HepG2 (cell line): ENCODE measurements at regions not wholly inside any gene's neighbourhood (a gene's known extent, or its start where the extent isn't known, plus 50 kb on each side); places are given as distances from the start of the nearest gene placed in this dataset.

Source experiments
- ATAC-seq: fragments of 200-7000 bp; cut with Tn5 transposase; 3 replicates; pipeline ENCODE4 v1.9.1; 2020; ENCODE audit warnings: mild to moderate bottlenecking, moderate library complexity
- BruUV-seq: library from RNA; stranded (reverse); fragments of 400-500 nt; replicated peaks from 2 replicates; lab custom pipeline; 2021; lab: Mats Ljungman, UMichigan
- CTCF ChIA-PET: fragments of 300-600 bp; formaldehyde crosslinking; extraction: SDS; loops from one replicate; lab custom pipeline; 2021; ENCODE audit warnings: low total read pairs, inconsistent platforms, low intra/inter-chr PET ratio; lab: Yijun Ruan, JAX
- POLR2A ChIA-PET: fragments of 350-600 bp; sonication (Branson Sonifier 250); formaldehyde crosslinking; loops from one replicate; lab custom pipeline; 2020; ENCODE audit warnings: antibody characterized with exemption, inconsistent platforms; lab: Yijun Ruan, JAX
- DNase-seq: peaks from one replicate; pipeline ENCODE4 v3.0.0-alpha.2; 2015; ENCODE audit warnings: low spot score
- FAIRE-seq: peaks from 3 replicates; lab custom pipeline; 2011; peaks lifted over from hg19 to GRCh38; lab: Jason Lieb, UNC
- H2AFZ ChIP-seq: one replicate; pipeline ENCODE4 v1.6.1; 2011; ENCODE audit warnings: low read length, inconsistent platforms
- H3K27ac ChIP-seq: fragments of 300-600 bp; 3 replicates; pipeline ENCODE4 v1.8.0; 2011; ENCODE audit warnings: mixed run types, mild to moderate bottlenecking, mixed read lengths, low read length, inconsistent platforms; ENCODE audit not compliant: insufficient read depth; ENCODE audit errors: extremely low read length
- H3K27me3 ChIP-seq, 2 experiments: fragments of 200-600 bp in 1 of 2; 2 replicates in 1 of 2; 3 replicates in 1 of 2; pipeline versions ENCODE4 v1.6.0 to v1.8.0; 2011; ENCODE audit warnings: low read length in 2 of 2, mild to moderate bottlenecking in 2 of 2, moderate library complexity in 2 of 2, inconsistent platforms in 1 of 2; ENCODE audit not compliant: insufficient read depth in 2 of 2, control insufficient read depth in 1 of 2
- H3K36me3 ChIP-seq, 2 experiments: fragments of 200-600 bp in 1 of 2; replicated peaks in 1 of 2; 2 replicates in 1 of 2; 3 replicates in 1 of 2; pipeline versions ENCODE4 v1.5.1 to v1.8.0; 2011; ENCODE audit warnings: low read length in 2 of 2, inconsistent platforms in 1 of 2; ENCODE audit not compliant: insufficient read depth in 2 of 2, control insufficient read depth in 1 of 2
- H3K4me1 ChIP-seq: 2 replicates; pipeline ENCODE4 v1.5.1; 2012; ENCODE audit warnings: low read length, inconsistent platforms; ENCODE audit not compliant: insufficient read depth
- H3K4me2 ChIP-seq: 2 replicates; pipeline ENCODE4 v1.6.0; 2011; ENCODE audit warnings: low read depth, low read length, inconsistent platforms
- H3K4me3 ChIP-seq, 3 experiments: fragments of 200-600 bp in 1 of 3; sonication (generic), shearing (Covaris generic) in 1 of 3; replicated peaks in 1 of 3; 2 replicates each; pipeline ENCODE4 v1.5.1; 2011 to 2016; ENCODE audit warnings: low read length in 3 of 3, inconsistent platforms in 2 of 3, low read depth in 2 of 3, mild to moderate bottlenecking in 2 of 3, control low read depth in 1 of 3, mixed read lengths in 1 of 3; ENCODE audit not compliant: insufficient read depth in 1 of 3
- H3K79me2 ChIP-seq: one replicate; pipeline ENCODE4 v1.6.1; 2011; ENCODE audit warnings: low read length, inconsistent platforms; ENCODE audit not compliant: insufficient read depth
- H3K9ac ChIP-seq: 2 replicates; pipeline ENCODE4 v1.6.0; 2011; ENCODE audit warnings: mild to moderate bottlenecking, low read depth, low read length, inconsistent platforms; ENCODE audit not compliant: insufficient read depth
- H3K9me3 ChIP-seq: 2 replicates; pipeline ENCODE4 v1.5.1; 2012; ENCODE audit warnings: mild to moderate bottlenecking, low read length
- H4K20me1 ChIP-seq: 2 replicates; pipeline ENCODE4 v1.6.0; 2011; ENCODE audit warnings: inconsistent platforms, mild to moderate bottlenecking, low read length, moderate library complexity; ENCODE audit not compliant: insufficient read depth
- GATAD1 ChIP-seq: IDR thresholded peaks from 2 replicates; pipeline ENCODE4 v1.6.1; 2016; ENCODE audit warnings: missing genetic modification reagents, missing compliant biosample characterization
- HDAC1 ChIP-seq: sonication (generic); formaldehyde crosslinking; IDR thresholded peaks from 2 replicates; pipeline ENCODE4 v1.5.1; 2020; ENCODE audit warnings: mild to moderate bottlenecking, missing genetic modification reagents
- MAFK ChIP-seq, 2 experiments: IDR thresholded peaks in 1 of 2; conservative IDR thresholded peaks in 1 of 2; 2 replicates each; pipeline ENCODE4 v1.6.1; 2011; ENCODE audit warnings: improper control_type of control experiment in 2 of 2, low read length in 2 of 2
- RARA ChIP-seq: IDR thresholded peaks from 2 replicates; pipeline ENCODE4 v1.6.1; 2016; ENCODE audit warnings: missing genetic modification reagents, missing compliant biosample characterization
- SRSF9 ChIP-seq: fragments of 200-400 bp; formaldehyde crosslinking; IDR thresholded peaks from 2 replicates; pipeline ENCODE4 v1.6.1; 2018; ENCODE audit warnings: borderline replicate concordance, mild to moderate bottlenecking, low read depth, low read length; ENCODE audit not compliant: insufficient read depth, poor library complexity, severe bottlenecking
- ZBTB33 ChIP-seq: sonication (generic); formaldehyde crosslinking; IDR thresholded peaks from 2 replicates; pipeline ENCODE4 v1.4.0; 2020; ENCODE audit warnings: missing genetic modification reagents
- ZBTB43 ChIP-seq: sonication (generic); formaldehyde crosslinking; conservative IDR thresholded peaks from 2 replicates; pipeline ENCODE4 v1.4.0; 2020; ENCODE audit warnings: missing genetic modification reagents
- ZNF232 ChIP-seq: sonication (generic); formaldehyde crosslinking; IDR thresholded peaks from 2 replicates; pipeline ENCODE4 v1.4.0; 2020; ENCODE audit warnings: missing genetic modification reagents, borderline replicate concordance
- ZNF597 ChIP-seq: sonication (generic); formaldehyde crosslinking; IDR thresholded peaks from 2 replicates; pipeline ENCODE4 v1.5.0; 2020; ENCODE audit warnings: missing genetic modification reagents
- WGBS: methylation state at CpG from one replicate; pipeline ENCODE4 v1.1.6; 2017; ENCODE audit warnings: low lambda C conversion rate; 5-methylcytosine and 5-hydroxymethylcytosine counted together
- in situ Hi-C: cut with HindIII; loops from 2 replicates; pipeline ENCODE4 v1.10.0; 2017; ENCODE audit warnings: low pct_unique_long_range_greater_than_20kb; ENCODE audit not compliant: extremely low pct_ligation_motif_present
- intact Hi-C: fragments of 100-400 bp; cut with micrococcal nuclease; formaldehyde crosslinking; loops from one replicate; pipeline ENCODE4 v1.10.0; 2022; ENCODE audit not compliant: unreplicated experiment

GRCh38 chr15:98123297-98123696 lies 162.8 kb downstream of the ARRDC4 start:
- ChIA-PET POLR2A (no interaction called here), CTCF (no interaction called here)
- no peaks in the 10 kb centered on the region for H4K20me1 ChIP-seq
- H3K4me2 ChIP-seq, result no peak overlapping the region
- 8% methylated on average over 3 of the region's 3 CpGs for WGBS
- in situ Hi-C loops (no loop called here), intact Hi-C loops (no loop called here)
- H3K9ac ChIP-seq, result no peak overlapping the region
- DNase-seq, result no peak
- no peaks in the 10 kb centered on the region for H3K4me1 ChIP-seq
- H2AFZ ChIP-seq, result no peak overlapping the region
- no peak overlapping the region for H3K4me3 ChIP-seq
- no TSS peak for BruUV-seq
- no peak for TF ChIP-seq ZBTB33 (CRISPR knock-in tag)
- TF ChIP-seq MAFK (conservative IDR thresholded peaks at IDR 0.05 in 1 of 2, IDR thresholded peaks at IDR 0.05 in 1 of 2; ENCODE audit: low read length in 2 of 2), result no peak
- TF ChIP-seq RARA, result no peak
- TF ChIP-seq SRSF9, result no peak
- TF ChIP-seq ZNF232, result no peak
- TF ChIP-seq HDAC1, result no peak
- no peak for TF ChIP-seq GATAD1 (CRISPR knock-in tag)
- TF ChIP-seq ZBTB43, result no peak
- no peak for TF ChIP-seq ZNF597 (CRISPR knock-in tag)
- ATAC-seq, result no peak
- H3K79me2 ChIP-seq, result no peaks in the 10 kb centered on the region
- no peaks in the 10 kb centered on the region for H3K9me3 ChIP-seq
- no peaks in the 10 kb centered on the region for H3K36me3 ChIP-seq
- no peak overlapping the region for H3K27ac ChIP-seq
- FAIRE-seq, result no peak
- H3K27me3 ChIP-seq, result peaks cover 0 to 6% of the 10 kb centered on the region in 2 experiments; a peak in 1 of 5 replicates
